Stomach (tissue), 8 donors: ENCODE measurements at regions not wholly inside any gene's neighbourhood (a gene's known extent, or its start where the extent isn't known, plus 50 kb on each side); places are given as distances from the start of the nearest gene placed in this dataset.
A peak's percentile ranks its signal among the peaks of the same experiment; 100 is the strongest.
"Not testable (repeated sequence)": the region's sequence is repeated elsewhere in the genome, so short reads cannot be mapped to it uniquely, and the experiment has no call there.

Experiments used
- DNase-seq, 2 donors: peaks; one replicate each; pipeline versions ENCODE4 v3.0.0 to v3.0.0-alpha.2; 2013 to 2019
- H3K27ac ChIP-seq, 5 donors: fragments of 200-600 bp in 4 of 5; sonication (generic) in 4 of 5; one replicate each; pipeline ENCODE4 v1.5.1; 2013 to 2019; ENCODE audit warnings: mild to moderate bottlenecking in 1 of 5, moderate library complexity in 1 of 5
- H3K27me3 ChIP-seq, 3 donors: fragments of 200-600 bp; sonication (generic); one replicate each; pipeline ENCODE4 v1.5.1; 2017 to 2019; ENCODE audit warnings: mixed run types in 1 of 3
- H3K36me3 ChIP-seq, 4 donors: fragments of 200-600 bp; sonication (generic); 1 replicate in 3 of 4; 2 replicates in 1 of 4; pipeline ENCODE4 v1.5.1; 2016 to 2019
- H3K4me1 ChIP-seq, 4 donors: fragments of 200-600 bp; sonication (generic); one replicate each; pipeline ENCODE4 v1.5.1; 2016 to 2019
- H3K4me3 ChIP-seq, 4 donors: fragments of 200-600 bp; sonication (generic) in 3 of 4; one replicate each; pipeline ENCODE4 v1.5.1; 2016 to 2019; ENCODE audit warnings: mild to moderate bottlenecking in 1 of 4
- H3K9me3 ChIP-seq, 4 donors: fragments of 200-600 bp; sonication (generic); one replicate each; pipeline ENCODE4 v1.5.1; 2016 to 2019
- EP300 ChIP-seq: sonication (generic); formaldehyde crosslinking; IDR thresholded peaks from one replicate; pipeline ENCODE4 v1.6.1; 2017; ENCODE audit warnings: antibody characterized with exemption
- POLR2A ChIP-seq, 4 donors: fragments of 450-650 bp; IDR thresholded peaks; one replicate each; pipeline ENCODE4 v1.6.1; 2016; ENCODE audit warnings: antibody characterized with exemption in 4 of 4, control low read depth in 2 of 4, mild to moderate bottlenecking in 1 of 4, moderate library complexity in 1 of 4
- POLR2AphosphoS5 ChIP-seq, 3 donors: sonication (generic); formaldehyde crosslinking; IDR thresholded peaks; one replicate each; pipeline ENCODE4 v1.6.1; 2016; ENCODE audit warnings: antibody characterized with exemption in 3 of 3
- WGBS, 5 donors: extraction: QIAGEN DNeasy Blood & Tissue Kit in 3 of 5; methylation state at CpG; one replicate each; pipeline versions ENCODE4 v1.1.5 to v1.1.7; 2013 to 2018; 5-methylcytosine and 5-hydroxymethylcytosine counted together
- intact Hi-C: fragments of 100-400 bp; cut with DNase I; formaldehyde crosslinking; loops from one replicate; pipeline ENCODE4 v1.15.1; 2023; ENCODE audit warnings: low total_unique reads
- TF ChIP-seq, protein P1 (sequence below), 7 experiments: fragments of 450-650 bp in 4 of 7; fragments of 200-600 bp in 3 of 7; sonication (generic) in 3 of 7; IDR thresholded peaks; one replicate each; pipeline ENCODE4 v1.5.1; 2016 to 2019; ENCODE audit warnings: antibody characterized with exemption in 7 of 7, control low read depth in 2 of 7, mild to moderate bottlenecking in 1 of 7
- donor health status: healthy with polysubstance abuse.
- donor health status: Bipolar disorder and iron deficiency.
- donor health status: healthy.

GRCh38 chr12:47361389-47362021 is 281.7 kb upstream of the AMIGO2 start:
- 37 to 55% (median 48%) methylated on average over 7 of the region's 7 CpGs for WGBS, 5 donors
- Histone ChIP-seq H3K4me3 (no peak overlapping the region), H3K27me3 (no peaks in the 10 kb centered on the region), H3K27ac (peak overlapping the region; percentile 44 to 79 (median 65)), H3K9me3 (no peaks in the 10 kb centered on the region), H3K4me1 (peaks cover 0 to 12% (median 0%) of the 10 kb centered on the region in 4 donors), H3K36me3 (no peaks in the 10 kb centered on the region)
- peak in 1 of 2 donors; percentile 18 for DNase-seq
- TF ChIP-seq EP300 = no peak
- TF ChIP-seq POLR2AphosphoS5 (IDR thresholded peaks at IDR 0.05) = no peak
- TF ChIP-seq POLR2A (IDR thresholded peaks at IDR 0.05) = no peak
- TF ChIP-seq, protein P1, sequence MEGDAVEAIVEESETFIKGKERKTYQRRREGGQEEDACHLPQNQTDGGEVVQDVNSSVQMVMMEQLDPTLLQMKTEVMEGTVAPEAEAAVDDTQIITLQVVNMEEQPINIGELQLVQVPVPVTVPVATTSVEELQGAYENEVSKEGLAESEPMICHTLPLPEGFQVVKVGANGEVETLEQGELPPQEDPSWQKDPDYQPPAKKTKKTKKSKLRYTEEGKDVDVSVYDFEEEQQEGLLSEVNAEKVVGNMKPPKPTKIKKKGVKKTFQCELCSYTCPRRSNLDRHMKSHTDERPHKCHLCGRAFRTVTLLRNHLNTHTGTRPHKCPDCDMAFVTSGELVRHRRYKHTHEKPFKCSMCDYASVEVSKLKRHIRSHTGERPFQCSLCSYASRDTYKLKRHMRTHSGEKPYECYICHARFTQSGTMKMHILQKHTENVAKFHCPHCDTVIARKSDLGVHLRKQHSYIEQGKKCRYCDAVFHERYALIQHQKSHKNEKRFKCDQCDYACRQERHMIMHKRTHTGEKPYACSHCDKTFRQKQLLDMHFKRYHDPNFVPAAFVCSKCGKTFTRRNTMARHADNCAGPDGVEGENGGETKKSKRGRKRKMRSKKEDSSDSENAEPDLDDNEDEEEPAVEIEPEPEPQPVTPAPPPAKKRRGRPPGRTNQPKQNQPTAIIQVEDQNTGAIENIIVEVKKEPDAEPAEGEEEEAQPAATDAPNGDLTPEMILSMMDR (IDR thresholded peaks at IDR 0.05) = no peak
- intact Hi-C loops = no loop called here

DNA sequence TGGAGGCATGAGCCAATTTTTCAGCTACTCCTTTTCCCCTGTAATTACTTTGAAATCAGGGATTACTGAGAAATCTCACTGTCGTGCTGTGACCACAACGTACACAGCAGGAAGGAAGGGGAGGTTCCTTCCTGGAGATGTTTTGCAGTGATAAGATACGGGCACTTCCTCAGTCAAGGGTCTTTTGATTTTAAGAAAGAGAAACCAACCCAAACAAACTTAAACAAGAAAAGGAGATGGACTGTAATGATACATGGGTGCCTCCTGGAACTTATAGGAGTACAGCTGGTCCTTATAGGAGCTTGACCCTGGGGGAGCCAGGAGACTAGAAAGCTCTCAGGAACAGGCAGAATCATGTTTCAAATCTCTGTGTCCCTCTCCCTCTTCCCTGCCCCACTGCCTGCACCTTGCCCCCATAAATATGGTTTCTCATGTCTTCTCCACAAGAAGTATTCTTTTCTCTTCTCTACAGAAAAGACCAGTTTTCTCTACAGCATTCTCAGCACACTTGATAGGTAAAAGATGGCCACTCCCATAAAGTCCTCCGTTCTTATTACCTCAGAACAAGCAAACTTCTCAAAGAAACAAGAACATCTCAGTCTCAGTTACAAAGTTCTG is 281.1 kb upstream of the AMIGO2 start:
- Histone ChIP-seq H3K36me3 (no peaks in the 10 kb centered on the region), H3K27me3 (no peaks in the 10 kb centered on the region), H3K27ac (peak overlapping the region in 4 of 5 donors; percentile 44 to 79 (median 58)), H3K4me1 (peaks cover 0 to 12% (median 0%) of the 10 kb centered on the region in 4 donors), H3K9me3 (no peaks in the 10 kb centered on the region), H3K4me3 (no peak overlapping the region)
- no peak for TF ChIP-seq POLR2A (IDR thresholded peaks at IDR 0.05)
- TF ChIP-seq POLR2AphosphoS5 (IDR thresholded peaks at IDR 0.05) = no peak
- TF ChIP-seq, protein P1 (IDR thresholded peaks at IDR 0.05) = no peak
- TF ChIP-seq EP300 = no peak
- WGBS, 5 donors = 22 to 40% (median 26%) methylated on average over 4 of the region's 4 CpGs
- intact Hi-C loops = no loop called here
- DNase-seq = peak in 1 of 2 donors; percentile 64

DNA sequence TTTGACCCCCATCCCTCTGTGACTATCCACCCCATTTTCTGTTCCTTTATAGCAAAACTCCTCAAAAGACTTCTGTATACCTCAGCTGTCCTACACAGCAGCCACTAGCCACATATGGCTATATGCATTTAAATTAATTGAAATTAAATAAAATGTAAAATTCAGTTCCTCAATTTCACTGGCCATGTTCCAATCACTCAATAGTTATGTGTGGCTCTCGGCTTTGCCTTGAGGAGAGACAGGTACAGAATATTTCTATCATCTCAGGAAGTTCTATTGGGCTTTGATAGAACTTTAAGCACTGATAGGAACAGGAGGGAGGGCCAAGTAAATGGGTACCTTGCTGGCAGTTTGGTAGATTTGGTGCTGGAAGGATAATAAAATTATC is 280.3 kb upstream of the AMIGO2 start:
- intact Hi-C loops = no loop called here
- peaks cover 0 to 12% (median 0%) of the 10 kb centered on the region in 4 donors for H3K4me1 ChIP-seq
- 61 to 84% (median 69%) methylated on average over 1 of the region's 1 CpG for WGBS, 5 donors

DNA sequence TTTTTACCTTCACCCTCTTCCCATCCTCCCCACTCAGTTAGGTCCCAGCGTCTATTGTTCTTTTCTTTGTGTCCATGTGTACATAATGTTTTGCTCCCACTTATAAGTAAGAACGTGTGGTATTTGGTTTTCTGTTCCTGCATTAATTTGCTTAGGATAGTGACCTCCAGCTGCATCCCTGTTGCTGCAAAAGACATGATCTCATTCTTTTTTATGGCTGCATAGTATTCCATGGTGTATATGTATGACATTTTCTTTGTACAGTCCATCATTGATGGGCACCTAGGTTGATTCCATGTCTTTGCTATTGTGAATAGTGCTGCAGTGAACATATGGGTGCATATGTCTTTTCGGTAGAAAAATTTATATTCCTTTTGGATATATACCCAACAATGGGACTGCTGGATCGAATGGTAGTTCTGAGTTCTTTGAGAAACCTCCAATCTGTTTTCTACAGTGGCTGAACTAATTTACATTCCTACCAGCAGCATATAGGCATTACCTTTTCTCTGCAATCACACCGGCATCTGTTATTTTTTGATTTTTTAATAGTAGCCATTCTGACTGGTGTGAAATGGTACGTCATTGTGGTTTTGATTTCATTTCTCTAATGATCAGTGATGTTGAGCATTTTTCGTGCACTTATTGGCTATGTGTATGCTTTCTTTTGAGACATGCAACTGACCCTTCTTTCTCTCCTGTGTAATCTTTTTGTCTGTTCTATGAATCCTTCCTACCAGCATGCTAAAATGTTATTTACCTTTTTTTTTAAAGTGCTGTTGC is 279.7 kb upstream of the AMIGO2 start:
- H3K36me3 ChIP-seq = no peaks in the 10 kb centered on the region
- WGBS, 5 donors = 83 to 94% (median 88%) methylated on average over 7 of the region's 7 CpGs
- H3K4me3 ChIP-seq = no peak overlapping the region
- DNase-seq = no peak
- no peak for TF ChIP-seq EP300
- TF ChIP-seq, protein P1 (IDR thresholded peaks at IDR 0.05) = no peak
- TF ChIP-seq POLR2A (IDR thresholded peaks at IDR 0.05) = no peak
- TF ChIP-seq POLR2AphosphoS5 (IDR thresholded peaks at IDR 0.05) = no peak
- H3K4me1 ChIP-seq = peaks cover 0 to 12% (median 0%) of the 10 kb centered on the region in 4 donors
- intact Hi-C loops = no loop called here
- H3K27ac ChIP-seq = peak overlapping the region in 2 of 5 donors; percentile 66 to 79
- no peaks in the 10 kb centered on the region for H3K9me3 ChIP-seq
- no peaks in the 10 kb centered on the region for H3K27me3 ChIP-seq

More for the DNA sequence above, 280.3 kb upstream of the AMIGO2 start:
- no peaks in the 10 kb centered on the region for H3K9me3 ChIP-seq
- DNase-seq = no peak
- H3K36me3 ChIP-seq = no peaks in the 10 kb centered on the region
- H3K27me3 ChIP-seq = no peaks in the 10 kb centered on the region
- H3K4me3 ChIP-seq = no peak overlapping the region
- H3K27ac ChIP-seq = peak overlapping the region in 3 of 5 donors; percentile 44 to 79 (median 66)
- TF ChIP-seq POLR2A (IDR thresholded peaks at IDR 0.05) (no peak), POLR2AphosphoS5 (IDR thresholded peaks at IDR 0.05) (no peak), EP300 (no peak)
- TF ChIP-seq, protein P1 (IDR thresholded peaks at IDR 0.05) = no peak

DNA sequence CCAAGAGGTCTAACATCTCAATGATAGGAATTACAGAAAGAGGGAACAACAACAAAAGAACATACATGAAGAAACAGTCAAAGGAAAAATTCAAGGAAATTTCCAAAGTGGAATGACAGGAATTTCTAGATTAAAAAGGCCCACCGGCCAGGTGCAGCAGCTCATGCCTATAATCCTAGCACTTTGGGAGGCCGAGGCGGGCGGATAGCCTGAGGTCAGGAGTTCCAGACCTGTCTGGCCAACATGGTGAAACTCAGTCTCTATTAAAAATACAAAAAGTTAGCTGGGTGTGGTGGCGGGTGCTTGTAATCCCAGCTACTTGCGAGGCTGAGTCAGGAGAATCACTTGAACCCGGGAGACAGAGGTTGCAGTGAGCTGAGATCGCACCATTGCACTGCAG is 277.2 kb upstream of the AMIGO2 start:
- H3K4me3 ChIP-seq, DNase-seq, H3K27me3 ChIP-seq, H3K36me3 ChIP-seq, H3K9me3 ChIP-seq, intact Hi-C loops: not testable (repeated sequence)
- WGBS, 5 donors = 79 to 88% (median 84%) methylated on average over 8 of the region's 8 CpGs
- Histone ChIP-seq H3K27ac (peak overlapping the region in 1 of 5 donors; percentile 47), H3K4me1 (peaks cover 0 to 12% (median 0%) of the 10 kb centered on the region in 4 donors)
